DMS53 treated with DMSO at 0.1 percent for 48 hours (cell line): ENCODE measurements at regions not wholly inside any gene's neighbourhood (a gene's known extent, or its start where the extent isn't known, plus 50 kb on each side); places are given as distances from the start of the nearest gene placed in this dataset.

Experiments used
- DNase-seq: peaks from one replicate; lab custom pipeline; 2025; ENCODE audit not compliant: unreplicated experiment; lab: John Stamatoyannopoulos, UW

DNA sequence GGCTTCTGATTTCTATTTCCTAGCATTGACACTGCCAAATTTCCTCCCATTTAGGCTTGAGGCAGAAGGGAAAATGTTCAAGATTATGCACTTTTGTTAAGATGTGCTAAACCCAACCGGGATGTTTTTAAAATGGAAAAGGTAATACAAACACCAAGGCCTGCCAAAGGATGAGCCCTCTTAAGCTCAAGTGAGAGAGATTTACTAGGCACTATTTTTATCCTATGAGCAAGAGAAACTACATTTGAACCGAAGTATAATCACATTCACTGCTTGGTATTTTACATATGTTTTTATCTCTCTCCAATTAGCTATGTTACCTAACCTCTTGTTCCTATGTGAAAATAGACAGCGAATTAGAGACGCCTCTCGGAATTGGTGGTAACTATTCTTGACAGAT lies 295.8 kb downstream of the GABRB3 start:
- no peak for DNase-seq

DNA sequence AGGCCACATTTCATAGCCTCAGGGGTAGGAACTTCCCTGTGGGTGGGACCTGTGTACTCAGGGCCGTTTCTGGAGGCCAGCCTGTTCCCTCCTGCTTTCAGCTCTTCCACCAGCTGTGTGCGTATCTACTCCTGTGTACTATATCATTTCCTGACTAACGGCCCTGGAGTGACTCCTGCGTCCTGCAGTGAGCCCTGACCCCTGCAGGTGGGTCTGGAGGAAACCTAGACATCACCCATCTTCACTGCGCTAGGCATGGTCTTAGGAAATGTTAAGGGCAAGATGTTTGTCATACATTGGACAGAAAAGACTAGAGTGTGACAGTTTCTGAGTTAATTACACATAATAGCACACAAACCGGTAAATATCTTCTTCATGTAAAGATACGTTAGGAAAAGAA lies 297.3 kb downstream of the GABRB3 start:
- no peak for DNase-seq

DNA sequence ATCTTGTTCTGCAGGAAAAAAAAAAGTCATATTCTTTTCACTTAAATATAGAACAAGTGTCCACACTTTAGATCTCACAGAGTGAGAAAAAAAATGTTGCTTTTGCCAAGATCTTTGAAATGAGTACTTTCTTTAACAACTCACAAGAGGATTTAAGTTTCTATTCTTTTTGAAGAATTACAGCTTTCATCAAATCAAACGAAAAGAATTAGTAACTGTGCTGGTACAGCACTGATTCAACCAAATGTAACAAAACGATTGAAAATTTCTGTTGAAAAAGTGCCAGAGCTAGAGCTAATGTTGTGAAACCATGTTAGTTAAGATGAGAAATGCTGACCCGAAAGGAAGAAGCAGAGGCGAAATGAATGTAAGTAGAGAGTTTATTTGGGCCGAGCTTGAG lies 300.2 kb downstream of the GABRB3 start:
- DNase-seq = no peak

GRCh38 chr15:26461847-26462608 lies 310.8 kb downstream of the GABRB3 start:
- no peak for DNase-seq

DNA sequence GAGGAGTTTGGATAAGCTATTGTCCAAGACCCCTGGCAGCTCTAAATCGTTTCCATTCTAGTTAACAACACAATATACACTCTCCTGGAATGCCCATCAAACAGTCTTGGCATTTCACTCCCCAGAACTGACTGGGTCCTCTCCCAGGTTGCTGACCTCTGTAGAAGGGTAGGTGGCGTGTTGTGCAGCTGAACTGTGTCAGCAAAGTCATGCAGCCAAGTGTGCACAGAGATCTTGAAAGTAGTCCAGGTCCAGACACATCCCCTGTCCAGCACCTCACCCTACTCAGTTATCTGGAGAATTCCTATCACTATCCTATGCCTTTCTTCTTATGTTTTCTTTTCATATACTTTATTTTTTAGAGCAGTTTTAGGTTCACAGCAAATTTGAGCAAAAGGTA lies 312.7 kb downstream of the GABRB3 start:
- no peak for DNase-seq

DNA sequence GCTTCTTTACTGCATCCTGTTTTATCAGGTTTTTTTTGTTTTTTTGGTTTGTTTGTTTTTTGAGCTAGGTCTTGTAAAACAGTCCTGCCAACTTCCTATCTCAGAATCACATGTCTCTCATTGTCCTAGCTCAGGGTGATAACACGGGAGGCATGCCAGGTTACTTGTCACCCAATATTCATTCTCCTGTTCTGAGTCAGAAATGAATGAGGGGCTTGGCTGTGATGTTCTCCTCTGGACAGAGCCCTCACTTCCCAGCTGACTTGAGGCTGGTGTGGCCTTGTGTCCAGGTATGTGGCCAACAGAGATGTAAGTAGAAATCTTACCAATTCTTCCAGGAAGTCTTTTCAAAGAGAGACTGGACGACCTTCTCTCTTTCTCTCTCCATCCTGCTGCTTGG lies 317.0 kb downstream of the GABRB3 start:
- no peak for DNase-seq

- no peak for DNase-seq
Observed at GRCh38 chr15:26453914-26454313, 319.0 kb downstream of the GABRB3 start.

DNA sequence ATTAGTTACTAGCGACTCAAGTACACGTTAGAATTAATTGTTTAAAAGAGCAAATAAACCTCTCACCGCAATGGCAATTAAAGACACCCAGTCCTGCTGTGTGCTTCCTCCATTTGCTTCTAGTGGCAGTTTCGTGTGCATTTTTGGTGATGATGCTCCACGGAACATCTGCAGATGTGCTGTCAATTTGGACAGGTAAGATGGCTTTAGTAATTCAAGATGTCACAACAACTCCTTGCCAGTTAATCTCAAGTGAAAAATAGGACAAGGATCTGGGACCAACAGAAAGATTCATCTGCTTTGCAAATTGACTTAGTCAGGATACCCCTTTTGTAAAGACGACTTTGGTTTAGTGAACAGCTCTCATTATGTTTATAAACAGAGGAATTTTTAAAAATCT lies 320.9 kb downstream of the GABRB3 start:
- DNase-seq = no peak

- no peak for DNase-seq
Observed at GRCh38 chr15:26449291-26449690, 323.6 kb downstream of the GABRB3 start.

DNA sequence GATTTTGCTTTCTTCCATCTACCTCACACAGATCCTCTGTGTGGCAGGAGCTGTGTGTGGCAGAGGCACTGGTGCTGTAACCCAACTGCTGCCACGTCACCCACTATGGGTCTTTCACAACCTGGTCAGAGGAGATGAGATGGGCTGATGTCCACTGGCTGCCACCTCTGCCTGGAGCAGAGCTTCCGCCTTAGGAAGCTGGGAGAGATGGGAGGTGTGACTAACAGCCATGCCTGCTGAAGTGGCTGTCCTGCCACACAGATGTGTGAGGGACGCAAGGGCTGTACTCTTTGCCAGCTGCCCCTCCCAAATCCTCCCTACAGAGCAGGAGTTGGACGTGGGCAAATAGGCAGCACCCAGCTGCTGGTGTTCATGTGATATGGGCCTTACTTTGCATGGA lies 329.5 kb downstream of the GABRB3 start:
- no peak for DNase-seq

DNA sequence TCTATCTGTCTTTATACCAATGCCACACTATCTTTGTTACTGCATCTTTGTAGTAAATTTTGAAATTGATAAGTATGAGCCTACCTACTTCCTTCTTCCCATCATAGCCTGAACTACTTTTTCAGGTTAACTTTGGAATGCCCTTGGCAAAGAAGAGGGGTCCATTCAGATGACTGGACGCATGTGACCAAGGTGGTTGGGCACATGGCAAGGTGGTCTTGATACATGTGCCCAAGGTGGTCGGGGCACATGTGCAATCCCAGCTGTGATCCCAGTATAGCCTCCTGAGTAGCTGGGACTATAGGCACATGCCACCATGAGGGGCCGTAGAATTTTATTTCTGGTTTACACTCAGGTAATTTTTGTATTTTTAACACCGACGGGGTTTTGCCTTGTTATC lies 330.2 kb downstream of the GABRB3 start:
- no peak for DNase-seq

- no peak for DNase-seq
Observed at GRCh38 chr15:26439681-26440080, 333.2 kb downstream of the GABRB3 start.

DNA sequence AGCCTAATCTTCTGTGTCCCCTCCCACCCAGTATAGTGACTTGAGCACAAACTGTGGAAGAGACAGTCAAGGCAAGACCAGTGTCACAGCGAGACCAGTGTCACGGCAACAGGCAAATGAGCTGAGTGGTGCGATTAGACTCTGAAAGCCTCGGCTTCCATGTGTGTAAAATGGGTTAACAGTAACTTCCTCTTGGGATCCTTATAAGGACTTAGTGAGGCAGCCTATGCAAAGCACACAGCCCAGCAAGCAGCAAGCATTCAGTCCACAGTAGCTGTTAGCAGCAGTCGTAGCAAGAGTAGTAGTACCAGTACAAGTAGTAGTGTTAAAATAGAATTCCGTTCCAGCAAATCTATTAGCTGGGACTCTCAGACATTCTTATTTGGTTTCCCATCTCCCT lies 334.1 kb downstream of the GABRB3 start:
- no peak for DNase-seq

DNA sequence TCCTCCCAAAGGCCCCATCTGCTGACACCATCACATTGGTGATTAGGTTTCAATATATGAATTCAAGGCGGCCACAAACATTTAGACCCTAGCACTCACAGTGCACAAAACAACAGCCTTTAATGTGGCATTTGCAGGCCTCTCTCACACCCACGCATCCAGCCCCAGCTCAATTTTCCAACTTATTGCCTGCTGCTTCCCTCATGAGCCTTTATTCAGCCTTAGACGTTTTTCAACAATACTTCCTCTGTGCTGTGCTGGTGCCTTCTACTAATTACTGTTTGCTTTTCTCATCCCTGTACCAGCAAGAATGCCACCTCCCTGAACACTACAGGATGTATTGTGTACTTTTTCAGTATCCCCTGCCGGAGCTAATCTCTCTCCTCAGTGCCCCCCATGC lies 334.6 kb downstream of the GABRB3 start:
- no peak for DNase-seq

DNA sequence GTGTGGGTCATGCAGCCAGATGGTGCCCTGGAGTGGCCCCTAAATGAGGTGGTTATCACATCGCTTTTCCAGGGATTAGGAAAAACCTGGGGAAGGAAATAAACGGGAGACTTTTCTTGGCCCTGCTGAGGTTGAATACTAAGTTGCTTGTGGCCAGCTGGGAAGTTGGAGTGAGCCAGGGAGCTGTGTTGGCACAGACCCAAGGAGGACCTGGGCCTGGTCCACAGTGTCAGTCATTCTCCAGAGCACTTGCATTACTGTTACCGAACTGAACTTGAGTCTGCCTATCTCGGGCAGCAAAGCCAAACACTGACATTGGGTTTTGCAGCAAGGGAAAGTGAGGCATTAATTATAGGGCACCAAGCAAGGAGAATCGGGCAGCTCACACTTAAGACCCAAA lies 339.0 kb downstream of the GABRB3 start:
- no peak for DNase-seq

DNA sequence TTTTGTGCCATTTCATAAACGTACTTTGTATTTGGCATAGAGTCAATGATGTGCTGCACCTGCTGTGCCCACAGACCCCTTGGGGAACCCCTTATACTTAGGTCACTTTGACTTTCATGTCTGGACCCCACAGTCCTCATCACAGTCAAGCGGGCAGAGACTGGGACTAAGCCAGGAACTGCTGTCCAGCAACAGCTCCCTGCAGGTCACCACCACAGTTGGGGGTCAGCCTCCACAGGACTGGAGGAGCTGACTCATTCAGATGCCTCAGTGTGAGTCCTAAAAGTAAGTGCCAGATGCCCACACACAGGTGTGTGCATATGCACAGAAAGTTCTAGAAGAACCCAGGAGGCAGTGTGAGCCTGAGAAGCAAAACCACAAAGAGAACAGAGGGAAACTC lies 339.8 kb downstream of the GABRB3 start:
- no peak for DNase-seq

DNA sequence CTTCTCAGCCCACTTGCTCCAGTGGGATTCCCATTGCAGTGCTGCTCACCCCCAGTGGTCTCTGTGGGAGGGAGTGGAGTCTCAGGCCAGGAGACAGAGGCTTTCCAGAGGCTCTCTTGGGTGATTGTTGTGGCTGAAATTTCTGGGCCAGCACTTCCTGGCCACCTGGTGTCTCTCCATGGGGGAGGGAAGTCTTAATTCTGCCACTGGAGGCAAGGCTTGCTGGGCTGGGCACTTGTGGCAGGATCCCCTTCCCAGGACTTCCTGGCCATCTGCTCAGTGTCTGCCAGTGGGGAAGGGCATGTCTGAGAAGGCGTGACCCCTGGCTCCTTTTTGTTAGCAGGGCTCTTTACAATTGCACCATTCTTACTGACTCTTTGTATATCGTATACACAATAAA lies 351.8 kb downstream of the GABRB3 start:
- DNase-seq = no peak

DNA sequence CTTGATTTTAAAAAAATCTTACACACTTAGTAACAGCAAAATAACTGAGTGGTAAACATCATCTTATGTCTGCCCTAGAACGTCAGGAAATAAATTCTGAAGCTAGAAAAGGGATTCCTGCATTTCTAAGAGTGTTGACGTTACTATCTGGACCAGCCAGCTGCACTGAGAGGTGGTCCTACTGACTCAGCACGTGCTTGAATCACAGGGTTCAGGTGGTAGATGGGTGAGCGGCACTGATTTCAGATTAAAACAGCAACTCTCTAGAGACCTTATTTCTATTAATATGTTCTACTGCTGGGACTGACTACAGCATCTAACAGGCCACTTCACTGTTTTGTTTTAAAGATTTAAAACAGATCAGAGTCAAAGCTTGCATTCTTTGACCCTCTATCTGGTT lies 377.2 kb downstream of the GABRB3 start:
- no peak for DNase-seq

DNA sequence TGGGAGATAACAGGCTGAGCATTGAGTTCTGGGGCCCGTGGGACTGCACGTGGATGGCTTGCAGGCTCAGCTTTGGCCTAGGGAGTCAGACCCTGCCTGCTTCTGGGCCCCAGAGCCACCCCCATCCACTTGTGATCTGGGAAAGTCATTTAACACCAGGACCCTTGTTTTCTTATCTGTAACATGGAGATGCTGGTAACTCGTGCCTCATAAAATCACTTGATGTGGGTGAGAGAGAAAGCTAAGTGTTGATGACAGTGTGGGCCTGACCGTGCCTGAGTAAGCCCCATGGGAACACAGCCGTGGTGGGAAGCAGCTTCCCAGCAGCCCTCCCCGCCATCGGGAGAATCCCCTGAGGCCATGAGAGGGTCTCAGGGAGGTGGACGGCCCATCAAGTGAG lies 378.1 kb downstream of the GABRB3 start:
- DNase-seq = no peak

DNA sequence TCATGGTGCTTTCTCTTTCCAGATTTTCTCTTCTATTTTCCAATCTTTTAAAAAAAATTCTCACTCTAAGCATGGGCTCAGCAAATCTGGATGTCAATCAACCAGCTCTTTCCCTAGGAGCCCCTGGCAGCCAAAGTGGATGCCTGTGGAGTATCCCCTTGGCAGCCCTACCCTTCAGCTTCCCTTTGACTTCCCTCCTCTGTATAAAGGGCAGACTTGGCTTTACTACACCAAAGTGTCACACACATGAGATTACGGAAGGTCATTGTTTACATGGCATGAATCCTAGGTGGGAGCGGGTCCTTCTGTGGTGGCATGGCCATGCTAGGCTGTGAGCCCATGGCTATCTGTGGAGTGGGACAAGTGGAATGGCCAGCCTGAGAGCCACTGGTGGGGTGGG lies 379.9 kb downstream of the GABRB3 start:
- DNase-seq = no peak

DNA sequence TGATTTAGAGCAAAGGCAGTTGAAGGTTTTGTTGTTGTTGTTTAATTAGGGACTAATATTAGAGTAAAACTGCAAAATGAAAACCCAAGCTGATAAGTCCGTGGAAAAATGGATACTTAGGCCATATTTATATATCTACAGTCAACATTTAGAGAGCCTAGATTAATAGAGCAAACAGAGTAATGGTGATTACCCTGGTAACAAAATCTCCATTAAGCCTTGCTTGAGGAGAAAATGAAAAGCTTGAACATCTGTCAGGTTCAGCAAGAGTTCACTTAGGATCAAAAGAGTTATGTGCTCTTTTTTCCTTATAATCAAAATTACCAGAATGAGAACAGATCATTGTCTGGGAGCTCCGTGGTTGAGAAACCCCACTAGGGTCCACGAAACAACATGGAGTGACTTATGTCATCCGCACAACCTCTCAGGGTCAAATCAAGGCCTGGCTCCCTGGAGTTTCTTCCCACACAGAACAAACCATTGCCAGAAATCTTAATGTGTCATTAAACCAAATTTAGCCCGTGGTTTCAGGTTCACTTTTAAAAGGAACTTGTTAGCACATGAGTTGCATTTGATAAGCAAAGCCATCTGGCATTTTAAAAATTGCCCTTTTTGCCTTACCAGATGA lies 381.2 kb downstream of the GABRB3 start:
- no peak for DNase-seq

- DNase-seq = no peak
Observed at GRCh38 chr15:26382444-26383072, 390.3 kb downstream of the GABRB3 start.

GRCh38 chr15:26378304-26378703 lies 394.6 kb downstream of the GABRB3 start:
- DNase-seq = no peak
